AG04450 (cell line): ENCODE measurements at regions not wholly inside any gene's neighbourhood (a gene's known extent, or its start where the extent isn't known, plus 50 kb on each side); places are given as distances from the start of the nearest gene placed in this dataset.

Source experiments
- CTCF ChIA-PET: fragments of 300-600, 350-600 bp; formaldehyde crosslinking; extraction: SDS; loops from one replicate; lab custom pipeline; 2022; ENCODE audit warnings: antibody characterized with exemption, inconsistent platforms; lab: Charles Lee
- POLR2A ChIA-PET: fragments of 350-600 bp; formaldehyde crosslinking; extraction: SDS; loops from one replicate; lab custom pipeline; 2021; ENCODE audit warnings: antibody characterized with exemption, inconsistent platforms; lab: Yijun Ruan, JAX
- DNase-seq: peaks from one replicate; pipeline ENCODE4 v3.0.0-alpha.2; 2011; ENCODE audit warnings: low read depth, low spot score
- H3K27ac ChIP-seq: one replicate; pipeline ENCODE4 v1.5.1; 2012; ENCODE audit warnings: low read depth, low read length, control low read depth
- H3K27me3 ChIP-seq: one replicate; pipeline ENCODE4 v1.6.0; 2012; ENCODE audit warnings: low read length; ENCODE audit not compliant: control insufficient read depth, insufficient read depth
- H3K4me3 ChIP-seq: 2 replicates; pipeline ENCODE4 v1.5.1; 2011; ENCODE audit warnings: mild to moderate bottlenecking, low read depth, low read length, control low read depth
- H3K9me3 ChIP-seq: 2 replicates; pipeline ENCODE4 v1.5.1; 2012; ENCODE audit warnings: low read length; ENCODE audit not compliant: control insufficient read depth, insufficient read depth
- CTCF ChIP-seq: IDR thresholded peaks from 2 replicates; pipeline ENCODE4 v1.5.1; 2011; ENCODE audit warnings: low read depth, low read length, control low read depth, inconsistent platforms

- no peak for TF ChIP-seq CTCF
- POLR2A ChIA-PET, result no interaction called here
Observed at GRCh38 chr2:155070489-155070888, 372.0 kb downstream of the KCNJ3 start.

GRCh38 chr2:155062922-155063258 lies 364.4 kb downstream of the KCNJ3 start:
- Histone ChIP-seq H3K9me3 (no peaks in the 10 kb centered on the region; the same call in none of the 2 replicates), H3K27me3 (no peaks in the 10 kb centered on the region), H3K4me3 (no peak overlapping the region), H3K27ac (no peak overlapping the region)
- ChIA-PET CTCF (no interaction called here), POLR2A (no interaction called here)
- TF ChIP-seq CTCF, result no peak
- DNase-seq, result no peak

More at GRCh38 chr2:155070489-155070888, 372.0 kb downstream of the KCNJ3 start:
- no peak overlapping the region for H3K4me3 ChIP-seq
- H3K27me3 ChIP-seq, result no peaks in the 10 kb centered on the region
- no peak overlapping the region for H3K27ac ChIP-seq
- peaks cover 4% of the 10 kb centered on the region for H3K9me3 ChIP-seq
- DNase-seq, result no peak
- CTCF ChIA-PET, result no interaction called here

GRCh38 chr2:155062250-155062921 lies 363.9 kb downstream of the KCNJ3 start:
- ChIA-PET CTCF (no interaction called here), POLR2A (no interaction called here)
- Histone ChIP-seq H3K9me3 (no peaks in the 10 kb centered on the region; the same call in none of the 2 replicates), H3K4me3 (no peak overlapping the region), H3K27me3 (no peaks in the 10 kb centered on the region), H3K27ac (no peak overlapping the region)
- no peak for DNase-seq
- no peak for TF ChIP-seq CTCF

GRCh38 chr2:155060896-155061295 lies 362.4 kb downstream of the KCNJ3 start:
- H3K9me3 ChIP-seq, result no peaks in the 10 kb centered on the region; the same call in none of the 2 replicates
- H3K27ac ChIP-seq, result no peak overlapping the region
- ChIA-PET CTCF (no interaction called here), POLR2A (no interaction called here)
- H3K4me3 ChIP-seq, result no peak overlapping the region
- H3K27me3 ChIP-seq, result no peaks in the 10 kb centered on the region
- TF ChIP-seq CTCF, result no peak
- DNase-seq, result no peak

- H3K27me3 ChIP-seq, result no peaks in the 10 kb centered on the region
- no peak for DNase-seq
- ChIA-PET CTCF (no interaction called here), POLR2A (no interaction called here)
- H3K27ac ChIP-seq, result no peak overlapping the region
- TF ChIP-seq CTCF, result no peak
- H3K4me3 ChIP-seq, result no peak overlapping the region
- peaks cover 4% of the 10 kb centered on the region; the same call in 1 of the 2 replicates for H3K9me3 ChIP-seq
Observed at GRCh38 chr2:155054712-155055111, 356.2 kb downstream of the KCNJ3 start.
